K562 (cell line): ENCODE measurements at regions not wholly inside any gene's neighbourhood (a gene's known extent, or its start where the extent isn't known, plus 50 kb on each side); places are given as distances from the start of the nearest gene placed in this dataset.

Experiments
- CTCF ChIP-seq, 3 experiments: IDR thresholded peaks in 2 of 3; conservative IDR thresholded peaks in 1 of 3; 2 replicates each; pipeline ENCODE4 v1.5.1; 2011 to 2012; ENCODE audit warnings: low read length in 3 of 3, mild to moderate bottlenecking in 3 of 3, control low read depth in 2 of 3, improper control_type of control experiment in 1 of 3, inconsistent platforms in 1 of 3, low read depth in 1 of 3, mixed read lengths in 1 of 3, moderate library complexity in 1 of 3; ENCODE audit not compliant: insufficient read depth in 2 of 3
- FOXK1 ChIP-seq: sonication (generic); formaldehyde crosslinking; IDR thresholded peaks from 2 replicates; pipeline ENCODE4 v1.8.0; 2022; ENCODE audit warnings: missing genetic modification reagents, mild to moderate bottlenecking, borderline replicate concordance
- IFI16 ChIP-seq: fragments of 250-450 bp; sonication (Bioruptor Pico); IDR thresholded peaks from 2 replicates; pipeline ENCODE4 v2.1.2; 2022; ENCODE audit warnings: mild to moderate bottlenecking, inconsistent platforms
- JUNB ChIP-seq: fragments of 450-650 bp; formaldehyde crosslinking; conservative IDR thresholded peaks from 2 replicates; pipeline ENCODE4 v1.4.0; 2020; ENCODE audit warnings: mild to moderate bottlenecking
- LCOR ChIP-seq: sonication (generic); formaldehyde crosslinking; IDR thresholded peaks from 2 replicates; pipeline ENCODE4 v1.8.0; 2022; ENCODE audit warnings: mild to moderate bottlenecking, missing genetic modification reagents
- NFIC ChIP-seq: fragments of 450-650 bp; IDR thresholded peaks from 2 replicates; pipeline ENCODE4 v1.6.1; 2017; ENCODE audit warnings: mild to moderate bottlenecking, inconsistent platforms
- NFIX ChIP-seq: fragments of 250-450 bp; sonication (Bioruptor Pico); IDR thresholded peaks from 2 replicates; pipeline ENCODE4 v1.4.0; 2020; ENCODE audit warnings: low read depth, mild to moderate bottlenecking, moderate library complexity
- PHTF2 ChIP-seq: fragments of 250-450 bp; sonication (Bioruptor Pico); IDR thresholded peaks from 2 replicates; pipeline ENCODE4 v1.5.0; 2021; ENCODE audit warnings: mild to moderate bottlenecking
- RBBP5 ChIP-seq: fragments of 200-600 bp; sonication (generic); IDR thresholded peaks from 2 replicates; pipeline ENCODE4 v1.6.1; 2012; ENCODE audit warnings: borderline replicate concordance, mild to moderate bottlenecking, low read length, control low read depth, inconsistent platforms; ENCODE audit not compliant: insufficient read depth, poor library complexity, severe bottlenecking
- RBFOX2 ChIP-seq: fragments of 200-400 bp; formaldehyde crosslinking; IDR thresholded peaks from 2 replicates; pipeline ENCODE4 v1.6.1; 2017; ENCODE audit warnings: low read depth, mild to moderate bottlenecking, low read length, moderate library complexity
- SNRNP70 ChIP-seq: fragments of 200-400 bp; formaldehyde crosslinking; optimal IDR thresholded peaks from 2 replicates; pipeline ENCODE3; 2017; ENCODE audit warnings: low read depth, low read length
- TCF15 ChIP-seq: fragments of 250-450 bp; sonication (Bioruptor Pico); IDR thresholded peaks from 2 replicates; pipeline ENCODE4 v1.8.0; 2022; ENCODE audit warnings: moderate library complexity, mild to moderate bottlenecking, inconsistent platforms
- TF ChIP-seq, protein P1 (sequence below): fragments of 450-650 bp; IDR thresholded peaks from 2 replicates; pipeline ENCODE4 v1.6.1; 2017; ENCODE audit warnings: antibody characterized with exemption, mild to moderate bottlenecking
- TF ChIP-seq, protein P2 (sequence below): sonication (generic); formaldehyde crosslinking; IDR thresholded peaks from 2 replicates; pipeline ENCODE4 v1.8.1; 2023; ENCODE audit warnings: missing genetic modification reagents, mild to moderate bottlenecking, borderline replicate concordance

DNA sequence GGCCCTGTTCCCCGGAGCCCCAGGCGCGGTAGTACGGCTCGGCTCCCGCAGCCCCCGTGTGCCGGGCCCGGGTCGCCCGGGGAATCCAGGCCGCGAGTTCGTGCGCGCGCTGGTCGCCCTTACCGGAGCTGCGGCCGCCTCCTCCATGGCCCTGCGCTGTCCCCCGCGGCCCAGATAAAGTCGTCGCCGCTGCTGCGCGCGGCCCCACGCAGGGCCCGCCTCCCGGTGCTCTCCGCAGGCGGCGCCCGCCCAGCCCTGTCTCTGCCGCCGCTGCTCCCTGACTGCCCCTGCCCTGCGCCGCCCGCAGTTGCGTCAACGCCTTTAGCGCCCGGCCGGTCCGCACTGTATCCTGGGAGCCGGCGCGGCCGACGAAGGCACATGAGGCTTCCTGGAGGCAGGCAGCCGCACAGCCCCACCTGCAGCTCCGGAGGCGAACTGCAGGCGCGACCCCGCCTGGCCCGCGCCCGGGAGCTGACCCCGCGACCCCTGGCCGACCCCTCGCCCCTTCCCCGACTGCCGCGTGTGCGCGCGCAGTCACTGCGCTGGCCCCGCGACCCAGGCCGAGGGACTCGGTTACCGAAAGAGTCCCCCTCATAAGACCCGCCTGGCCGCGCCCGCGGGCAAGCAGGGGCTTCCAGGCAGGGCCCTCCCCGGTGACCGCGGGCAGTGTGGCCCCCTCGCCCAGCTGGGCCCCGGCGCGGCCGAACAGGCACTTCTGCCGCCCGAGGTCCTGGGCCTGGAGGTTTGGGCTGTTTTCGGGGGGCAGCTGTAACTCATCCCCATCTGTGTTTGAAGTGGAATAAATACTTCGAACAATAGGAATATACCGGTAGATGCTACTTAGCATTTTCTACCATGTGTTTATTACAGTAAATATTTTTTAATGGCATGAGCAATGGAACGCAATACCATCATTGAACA, 127.1 kb upstream of the ZNF746 start (continued):
- TF ChIP-seq JUNB (CRISPR knock-in tag) (no peak), TCF15 (no peak), RBFOX2 (peak; percentile 97), RBBP5 (peak; percentile 98), SNRNP70 (no peak), FOXK1 (CRISPR knock-in tag) (peak; percentile 81; the same call in 1 of the 2 replicates), NFIC (peak; percentile 47; the same call in 1 of the 2 replicates), IFI16 (no peak), LCOR (peak; percentile 61; the same call in 1 of the 2 replicates), PHTF2 (CRISPR knock-in tag) (no peak), CTCF (IDR thresholded peaks at IDR 0.05 in 2 of 3, conservative IDR thresholded peaks at IDR 0.05 in 1 of 3; ENCODE audit: insufficient read depth in 2 of 3, low read depth in 1 of 3, low read length in 3 of 3) (peak; percentile 87 to 93 (median 88)), NFIX (CRISPR knock-in tag) (no peak)
- TF ChIP-seq, protein P1, sequence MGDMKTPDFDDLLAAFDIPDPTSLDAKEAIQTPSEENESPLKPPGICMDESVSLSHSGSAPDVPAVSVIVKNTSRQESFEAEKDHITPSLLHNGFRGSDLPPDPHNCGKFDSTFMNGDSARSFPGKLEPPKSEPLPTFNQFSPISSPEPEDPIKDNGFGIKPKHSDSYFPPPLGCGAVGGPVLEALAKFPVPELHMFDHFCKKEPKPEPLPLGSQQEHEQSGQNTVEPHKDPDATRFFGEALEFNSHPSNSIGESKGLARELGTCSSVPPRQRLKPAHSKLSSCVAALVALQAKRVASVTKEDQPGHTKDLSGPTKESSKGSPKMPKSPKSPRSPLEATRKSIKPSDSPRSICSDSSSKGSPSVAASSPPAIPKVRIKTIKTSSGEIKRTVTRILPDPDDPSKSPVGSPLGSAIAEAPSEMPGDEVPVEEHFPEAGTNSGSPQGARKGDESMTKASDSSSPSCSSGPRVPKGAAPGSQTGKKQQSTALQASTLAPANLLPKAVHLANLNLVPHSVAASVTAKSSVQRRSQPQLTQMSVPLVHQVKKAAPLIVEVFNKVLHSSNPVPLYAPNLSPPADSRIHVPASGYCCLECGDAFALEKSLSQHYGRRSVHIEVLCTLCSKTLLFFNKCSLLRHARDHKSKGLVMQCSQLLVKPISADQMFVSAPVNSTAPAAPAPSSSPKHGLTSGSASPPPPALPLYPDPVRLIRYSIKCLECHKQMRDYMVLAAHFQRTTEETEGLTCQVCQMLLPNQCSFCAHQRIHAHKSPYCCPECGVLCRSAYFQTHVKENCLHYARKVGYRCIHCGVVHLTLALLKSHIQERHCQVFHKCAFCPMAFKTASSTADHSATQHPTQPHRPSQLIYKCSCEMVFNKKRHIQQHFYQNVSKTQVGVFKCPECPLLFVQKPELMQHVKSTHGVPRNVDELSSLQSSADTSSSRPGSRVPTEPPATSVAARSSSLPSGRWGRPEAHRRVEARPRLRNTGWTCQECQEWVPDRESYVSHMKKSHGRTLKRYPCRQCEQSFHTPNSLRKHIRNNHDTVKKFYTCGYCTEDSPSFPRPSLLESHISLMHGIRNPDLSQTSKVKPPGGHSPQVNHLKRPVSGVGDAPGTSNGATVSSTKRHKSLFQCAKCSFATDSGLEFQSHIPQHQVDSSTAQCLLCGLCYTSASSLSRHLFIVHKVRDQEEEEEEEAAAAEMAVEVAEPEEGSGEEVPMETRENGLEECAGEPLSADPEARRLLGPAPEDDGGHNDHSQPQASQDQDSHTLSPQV, result peak; percentile 86
- TF ChIP-seq, protein P2, sequence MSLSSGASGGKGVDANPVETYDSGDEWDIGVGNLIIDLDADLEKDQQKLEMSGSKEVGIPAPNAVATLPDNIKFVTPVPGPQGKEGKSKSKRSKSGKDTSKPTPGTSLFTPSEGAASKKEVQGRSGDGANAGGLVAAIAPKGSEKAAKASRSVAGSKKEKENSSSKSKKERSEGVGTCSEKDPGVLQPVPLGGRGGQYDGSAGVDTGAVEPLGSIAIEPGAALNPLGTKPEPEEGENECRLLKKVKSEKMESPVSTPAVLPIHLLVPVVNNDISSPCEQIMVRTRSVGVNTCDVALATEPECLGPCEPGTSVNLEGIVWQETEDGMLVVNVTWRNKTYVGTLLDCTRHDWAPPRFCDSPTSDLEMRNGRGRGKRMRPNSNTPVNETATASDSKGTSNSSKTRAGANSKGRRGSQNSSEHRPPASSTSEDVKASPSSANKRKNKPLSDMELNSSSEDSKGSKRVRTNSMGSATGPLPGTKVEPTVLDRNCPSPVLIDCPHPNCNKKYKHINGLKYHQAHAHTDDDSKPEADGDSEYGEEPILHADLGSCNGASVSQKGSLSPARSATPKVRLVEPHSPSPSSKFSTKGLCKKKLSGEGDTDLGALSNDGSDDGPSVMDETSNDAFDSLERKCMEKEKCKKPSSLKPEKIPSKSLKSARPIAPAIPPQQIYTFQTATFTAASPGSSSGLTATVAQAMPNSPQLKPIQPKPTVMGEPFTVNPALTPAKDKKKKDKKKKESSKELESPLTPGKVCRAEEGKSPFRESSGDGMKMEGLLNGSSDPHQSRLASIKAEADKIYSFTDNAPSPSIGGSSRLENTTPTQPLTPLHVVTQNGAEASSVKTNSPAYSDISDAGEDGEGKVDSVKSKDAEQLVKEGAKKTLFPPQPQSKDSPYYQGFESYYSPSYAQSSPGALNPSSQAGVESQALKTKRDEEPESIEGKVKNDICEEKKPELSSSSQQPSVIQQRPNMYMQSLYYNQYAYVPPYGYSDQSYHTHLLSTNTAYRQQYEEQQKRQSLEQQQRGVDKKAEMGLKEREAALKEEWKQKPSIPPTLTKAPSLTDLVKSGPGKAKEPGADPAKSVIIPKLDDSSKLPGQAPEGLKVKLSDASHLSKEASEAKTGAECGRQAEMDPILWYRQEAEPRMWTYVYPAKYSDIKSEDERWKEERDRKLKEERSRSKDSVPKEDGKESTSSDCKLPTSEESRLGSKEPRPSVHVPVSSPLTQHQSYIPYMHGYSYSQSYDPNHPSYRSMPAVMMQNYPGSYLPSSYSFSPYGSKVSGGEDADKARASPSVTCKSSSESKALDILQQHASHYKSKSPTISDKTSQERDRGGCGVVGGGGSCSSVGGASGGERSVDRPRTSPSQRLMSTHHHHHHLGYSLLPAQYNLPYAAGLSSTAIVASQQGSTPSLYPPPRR (CRISPR knock-in tag), result peak; percentile 75; the same call in 1 of the 2 replicates
